ENCODE measurements at regions not wholly inside any gene's neighbourhood (a gene's known extent, or its start where the extent isn't known, plus 50 kb on each side); places are given as distances from the start of the nearest gene placed in this dataset.

DNA sequence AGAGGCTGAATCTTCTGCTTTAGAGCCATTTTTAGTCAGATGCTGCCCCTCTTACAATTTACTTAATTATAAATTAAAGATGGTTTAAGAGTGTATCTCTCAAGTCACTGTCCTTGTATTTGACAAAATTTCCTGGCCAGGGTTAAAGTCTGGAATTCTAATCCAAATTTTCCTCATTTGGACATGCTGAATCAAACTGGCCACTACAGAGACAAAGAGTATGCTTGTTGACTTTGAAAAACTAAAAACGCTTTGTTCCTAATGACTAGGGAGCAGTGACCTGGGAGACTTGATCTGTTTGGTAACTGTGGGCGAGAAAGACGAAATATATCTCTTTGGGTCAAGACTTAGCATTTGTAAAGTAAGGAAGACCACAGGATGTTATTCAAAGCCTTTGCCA is 303.2 kb downstream of the ZSWIM6 start:
- TF ChIP-seq, protein P1, sequence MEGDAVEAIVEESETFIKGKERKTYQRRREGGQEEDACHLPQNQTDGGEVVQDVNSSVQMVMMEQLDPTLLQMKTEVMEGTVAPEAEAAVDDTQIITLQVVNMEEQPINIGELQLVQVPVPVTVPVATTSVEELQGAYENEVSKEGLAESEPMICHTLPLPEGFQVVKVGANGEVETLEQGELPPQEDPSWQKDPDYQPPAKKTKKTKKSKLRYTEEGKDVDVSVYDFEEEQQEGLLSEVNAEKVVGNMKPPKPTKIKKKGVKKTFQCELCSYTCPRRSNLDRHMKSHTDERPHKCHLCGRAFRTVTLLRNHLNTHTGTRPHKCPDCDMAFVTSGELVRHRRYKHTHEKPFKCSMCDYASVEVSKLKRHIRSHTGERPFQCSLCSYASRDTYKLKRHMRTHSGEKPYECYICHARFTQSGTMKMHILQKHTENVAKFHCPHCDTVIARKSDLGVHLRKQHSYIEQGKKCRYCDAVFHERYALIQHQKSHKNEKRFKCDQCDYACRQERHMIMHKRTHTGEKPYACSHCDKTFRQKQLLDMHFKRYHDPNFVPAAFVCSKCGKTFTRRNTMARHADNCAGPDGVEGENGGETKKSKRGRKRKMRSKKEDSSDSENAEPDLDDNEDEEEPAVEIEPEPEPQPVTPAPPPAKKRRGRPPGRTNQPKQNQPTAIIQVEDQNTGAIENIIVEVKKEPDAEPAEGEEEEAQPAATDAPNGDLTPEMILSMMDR (IDR thresholded peaks at IDR 0.05 in 4 of 5, conservative IDR thresholded peaks at IDR 0.05 in 1 of 5) = no peak
- TF ChIP-seq POLR2A (IDR thresholded peaks at IDR 0.05) = no peak

Data from gastrocnemius medialis (tissue), 4 donors.